H1 (cell line): ENCODE measurements at regions not wholly inside any gene's neighbourhood (a gene's known extent, or its start where the extent isn't known, plus 50 kb on each side); places are given as distances from the start of the nearest gene placed in this dataset.
A peak's percentile ranks its signal among the peaks of the same experiment; 100 is the strongest.

Experiments used
- CTCF ChIA-PET: fragments of 300-600 bp; sonication (Branson Sonifier 250); formaldehyde crosslinking; loops from one replicate; lab custom pipeline; 2021; ENCODE audit not compliant: partially characterized antibody; lab: Charles Lee
- POLR2A ChIA-PET: fragments of 300-600 bp; sonication (Branson Sonifier 250); formaldehyde crosslinking; loops from one replicate; lab custom pipeline; 2021; ENCODE audit warnings: inconsistent platforms; ENCODE audit not compliant: partially characterized antibody; lab: Charles Lee
- DNase-seq, 2 experiments: peaks; one replicate each; pipeline versions ENCODE4 v3.0.0 to v3.0.0-alpha.2; 2010 to 2022; ENCODE audit warnings: low spot score in 2 of 2, low read depth in 1 of 2, mixed read lengths in 1 of 2
- FAIRE-seq: peaks from 2 replicates; lab custom pipeline; 2011; peaks lifted over from hg19 to GRCh38; lab: Jason Lieb, UNC
- H2AFZ ChIP-seq: 2 replicates; pipeline ENCODE4 v1.8.1; 2012; ENCODE audit warnings: low read length, inconsistent platforms
- H2AK5ac ChIP-seq: 2 replicates; pipeline ENCODE4 v1.6.1; 2013; ENCODE audit warnings: low read depth, low read length
- H2BK120ac ChIP-seq: replicated peaks from 2 replicates; pipeline ENCODE3; 2013; ENCODE audit warnings: low read depth, low read length, inconsistent platforms
- H2BK12ac ChIP-seq: 2 replicates; pipeline ENCODE4 v1.6.1; 2013; ENCODE audit warnings: low read depth, low read length
- H2BK15ac ChIP-seq: 2 replicates; pipeline ENCODE4 v1.6.1; 2013; ENCODE audit warnings: low read length
- H2BK20ac ChIP-seq: 2 replicates; pipeline ENCODE4 v1.6.1; 2013; ENCODE audit warnings: low read length
- H2BK5ac ChIP-seq: 2 replicates; pipeline ENCODE4 v1.6.1; 2013; ENCODE audit warnings: low read depth, low read length
- H3K14ac ChIP-seq: 2 replicates; pipeline ENCODE4 v1.6.1; 2013; ENCODE audit warnings: inconsistent platforms; ENCODE audit not compliant: insufficient read length
- H3K18ac ChIP-seq: 2 replicates; pipeline ENCODE4 v1.6.1; 2013; ENCODE audit warnings: low read length; ENCODE audit errors: extremely low read depth
- H3K23ac ChIP-seq: 2 replicates; pipeline ENCODE4 v1.6.1; 2013; ENCODE audit warnings: inconsistent platforms; ENCODE audit not compliant: insufficient read length
- H3K23me2 ChIP-seq: 2 replicates; pipeline ENCODE4 v1.6.1; 2013; ENCODE audit warnings: low read depth, low read length
- H3K27ac ChIP-seq: 2 replicates; pipeline ENCODE4 v1.6.1; 2011; ENCODE audit warnings: low read depth, low read length, inconsistent platforms
- H3K27me3 ChIP-seq, 4 experiments: replicated peaks in 1 of 4; 1 replicate in 1 of 4; 2 replicates in 3 of 4; pipeline versions ENCODE4 v1.6.1 to v1.8.1; 2011 to 2013; ENCODE audit warnings: low read length in 3 of 4, mild to moderate bottlenecking in 3 of 4, inconsistent platforms in 2 of 4, mixed read lengths in 2 of 4, moderate library complexity in 1 of 4; ENCODE audit not compliant: control insufficient read depth in 3 of 4, insufficient read depth in 3 of 4; ENCODE audit errors: extremely low read depth in 1 of 4
- H3K36me3 ChIP-seq, 4 experiments: 2 replicates each; pipeline versions ENCODE4 v1.6.1 to v1.8.1; 2011 to 2013; ENCODE audit warnings: mild to moderate bottlenecking in 4 of 4, low read length in 3 of 4, moderate library complexity in 2 of 4, control low read depth in 1 of 4, inconsistent platforms in 1 of 4; ENCODE audit not compliant: insufficient read depth in 4 of 4, control insufficient read depth in 2 of 4
- H3K4ac ChIP-seq: replicated peaks from 2 replicates; pipeline ENCODE3; 2013; ENCODE audit warnings: low read length, low read depth, mixed read lengths, inconsistent platforms; ENCODE audit not compliant: insufficient read length
- H3K4me1 ChIP-seq, 4 experiments: replicated peaks in 1 of 4; 1 replicate in 1 of 4; 2 replicates in 3 of 4; pipeline versions ENCODE4 v1.6.1 to v1.8.1; 2011 to 2013; ENCODE audit warnings: low read length in 3 of 4, inconsistent platforms in 2 of 4, mixed read lengths in 1 of 4; ENCODE audit not compliant: insufficient read depth in 4 of 4, control insufficient read depth in 3 of 4
- H3K4me2 ChIP-seq, 2 experiments: 2 replicates each; pipeline versions ENCODE4 v1.6.1 to v1.8.1; 2011 to 2013; ENCODE audit warnings: low read depth in 2 of 2, low read length in 2 of 2, control low read depth in 1 of 2, inconsistent platforms in 1 of 2, mild to moderate bottlenecking in 1 of 2; ENCODE audit not compliant: insufficient read depth in 1 of 2
- H3K4me3 ChIP-seq, 4 experiments: fragments of 200-600, 300-600 bp in 1 of 4; sonication (generic), shearing (Covaris generic), sonication (Bioruptor Twin) in 1 of 4; 2 replicates each; pipeline versions ENCODE4 v1.5.1 to v1.8.1; 2011 to 2016; ENCODE audit warnings: low read length in 4 of 4, low read depth in 3 of 4, control low read depth in 2 of 4, inconsistent platforms in 2 of 4, mild to moderate bottlenecking in 2 of 4, mixed read lengths in 1 of 4, moderate library complexity in 1 of 4; ENCODE audit not compliant: insufficient read depth in 2 of 4; ENCODE audit errors: extremely low read depth in 1 of 4
- H3K56ac ChIP-seq: replicated peaks from 2 replicates; pipeline ENCODE3; 2013; ENCODE audit warnings: low read depth, mild to moderate bottlenecking, mixed read lengths, low read length, inconsistent platforms; ENCODE audit not compliant: insufficient read length
- H3K79me1 ChIP-seq: 2 replicates; pipeline ENCODE4 v1.6.1; 2013; ENCODE audit warnings: low read depth, low read length, control low read depth
- H3K79me2 ChIP-seq, 2 experiments: 2 replicates each; pipeline versions ENCODE4 v1.6.1 to v1.8.1; 2012 to 2013; ENCODE audit warnings: low read length in 2 of 2, mild to moderate bottlenecking in 2 of 2, inconsistent platforms in 1 of 2; ENCODE audit not compliant: insufficient read depth in 2 of 2, control insufficient read depth in 1 of 2
- H3K9ac ChIP-seq, 4 experiments: replicated peaks in 1 of 4; 1 replicate in 1 of 4; 2 replicates in 3 of 4; pipeline versions ENCODE4 v1.6.1 to v1.8.1; 2011 to 2013; ENCODE audit warnings: low read depth in 3 of 4, low read length in 3 of 4, control low read depth in 2 of 4, mild to moderate bottlenecking in 2 of 4, moderate library complexity in 2 of 4, inconsistent platforms in 1 of 4; ENCODE audit errors: extremely low read depth in 1 of 4
- H3K9me3 ChIP-seq, 2 experiments: 2 replicates each; pipeline versions ENCODE4 v1.6.1 to v1.8.1; 2012 to 2013; ENCODE audit warnings: mild to moderate bottlenecking in 2 of 2, moderate library complexity in 2 of 2, control low read depth in 1 of 2, inconsistent platforms in 1 of 2, low read depth in 1 of 2, low read length in 1 of 2, mixed read lengths in 1 of 2; ENCODE audit not compliant: insufficient read depth in 2 of 2
- H4K20me1 ChIP-seq, 2 experiments: replicated peaks in 1 of 2; 2 replicates each; pipeline versions ENCODE3 to v1.8.1; 2011 to 2013; ENCODE audit warnings: inconsistent platforms in 2 of 2, low read length in 2 of 2, mild to moderate bottlenecking in 1 of 2; ENCODE audit not compliant: insufficient read depth in 2 of 2, control insufficient read depth in 1 of 2
- H4K5ac ChIP-seq: 2 replicates; pipeline ENCODE4 v1.6.1; 2013; ENCODE audit warnings: low read length, low read depth, mixed read lengths, inconsistent platforms; ENCODE audit not compliant: insufficient read length
- H4K8ac ChIP-seq: 2 replicates; pipeline ENCODE4 v1.8.0; 2013; ENCODE audit warnings: mild to moderate bottlenecking, moderate library complexity, low read length, inconsistent platforms; ENCODE audit not compliant: insufficient read depth; ENCODE audit errors: extremely low read depth
- H4K91ac ChIP-seq: replicated peaks from 2 replicates; pipeline ENCODE3; 2013; ENCODE audit warnings: low read length, mixed read lengths, inconsistent platforms; ENCODE audit not compliant: insufficient read length
- ATF3 ChIP-seq: IDR thresholded peaks from 2 replicates; pipeline ENCODE4 v1.6.1; 2011; ENCODE audit warnings: low read depth, mild to moderate bottlenecking, low read length; ENCODE audit not compliant: insufficient read depth
- BRCA1 ChIP-seq: IDR thresholded peaks from 2 replicates; pipeline ENCODE4 v1.6.1; 2012; ENCODE audit warnings: low read depth, low read length, improper control_type of control experiment
- CEBPB ChIP-seq: IDR thresholded peaks from 2 replicates; pipeline ENCODE4 v1.6.1; 2012; ENCODE audit warnings: low read depth, low read length
- MAFK ChIP-seq: IDR thresholded peaks from 2 replicates; pipeline ENCODE4 v1.6.1; 2012; ENCODE audit warnings: low read depth, mild to moderate bottlenecking, improper control_type of control experiment, low read length
- POU5F1 ChIP-seq: IDR thresholded peaks from 2 replicates; pipeline ENCODE4 v1.6.1; 2011; ENCODE audit warnings: low read depth, mild to moderate bottlenecking, low read length, moderate library complexity
- RNF2 ChIP-seq: fragments of 200-900, 300-1000 bp; sonication (generic); IDR thresholded peaks from 2 replicates; pipeline ENCODE4 v1.7.1; 2016; ENCODE audit warnings: borderline replicate concordance, low read depth, mild to moderate bottlenecking, antibody characterized with exemption, low read length; ENCODE audit not compliant: poor library complexity, severe bottlenecking; ENCODE audit errors: missing control alignments
- SP2 ChIP-seq: IDR thresholded peaks from 2 replicates; pipeline ENCODE4 v1.6.1; 2012; ENCODE audit warnings: mild to moderate bottlenecking, low read length, inconsistent platforms
- SUZ12 ChIP-seq: fragments of 200-600 bp; sonication (generic); IDR thresholded peaks from 2 replicates; pipeline ENCODE4 v1.6.1; 2012; ENCODE audit warnings: mild to moderate bottlenecking, inconsistent platforms, low read length, moderate library complexity, mixed read lengths
- TAF1 ChIP-seq: IDR thresholded peaks from 2 replicates; pipeline ENCODE4 v1.6.1; 2011; ENCODE audit warnings: mild to moderate bottlenecking, low read depth, low read length
- TAF7 ChIP-seq: optimal IDR thresholded peaks from 2 replicates; pipeline ENCODE3; 2011; ENCODE audit warnings: low read depth, mild to moderate bottlenecking, inconsistent platforms, low read length, moderate library complexity, borderline replicate concordance
- WGBS, 2 experiments: shearing (Covaris generic) in 1 of 2; methylation state at CpG; one replicate each; pipeline versions ENCODE4 v1.1.6 to v1.1.7; 2013 to 2015; ENCODE audit warnings: low lambda C conversion rate in 2 of 2, mixed read lengths in 2 of 2, inconsistent platforms in 1 of 2, low coverage in 1 of 2, missing lambda C conversion rate in 1 of 2; ENCODE audit not compliant: insufficient replicate concordance in 2 of 2, insufficient coverage in 1 of 2, insufficient read length in 1 of 2; ENCODE audit errors: extremely low coverage in 1 of 2, missing lambda C conversion rate in 1 of 2; 5-methylcytosine and 5-hydroxymethylcytosine counted together

GRCh38 chr4:72987741-72988729 is 81.5 kb downstream of the COX18 start:
- Histone ChIP-seq H3K4me3 (no peak overlapping the region), H2BK5ac (no peak overlapping the region), H3K4ac (no peak overlapping the region), H2AFZ (0 out of 2 replicates have a peak overlapping the region, but pooled peaks have one; percentile 74), H3K23ac (no peak overlapping the region), H3K79me1 (no peaks in the 10 kb centered on the region), H3K9ac (no peak overlapping the region), H2AK5ac (no peak overlapping the region), H2BK15ac (no peak overlapping the region), H4K91ac (no peak overlapping the region), H3K14ac (no peak overlapping the region), H2BK12ac (no peak overlapping the region), H3K56ac (no peak overlapping the region), H3K36me3 (no peaks in the 10 kb centered on the region), H4K5ac (no peak overlapping the region), H3K9me3 (no peaks in the 10 kb centered on the region), H3K18ac (no peak overlapping the region), H4K20me1 (no peaks in the 10 kb centered on the region), H3K27me3 (no peaks in the 10 kb centered on the region), H3K27ac (no peak overlapping the region), H4K8ac (no peak overlapping the region), H3K4me1 (peaks cover 0 to 6% (median 3%) of the 10 kb centered on the region in 4 experiments; a peak in 2 of 7 replicates), H2BK20ac (no peak overlapping the region), H3K4me2 (no peak overlapping the region), H2BK120ac (no peak overlapping the region), H3K79me2 (no peaks in the 10 kb centered on the region), H3K23me2 (no peaks in the 10 kb centered on the region)
- 90% methylated on average over 4 of the region's 4 CpGs; no CpG with 5 or more reads in 1 of the 2 experiments for WGBS, 2 experiments
- CTCF ChIA-PET = interaction anchor here (0.7 to 1.3 kb wide), 2 partner anchors 57 to 483 kb away, joined by 3 read pairs; no protein-coding TSS in a partner anchor
- no peak for DNase-seq
- POLR2A ChIA-PET = no interaction called here
- FAIRE-seq = no peak
- TF ChIP-seq TAF1 (no peak), SUZ12 (no peak), MAFK (no peak), ATF3 (no peak), SP2 (no peak), CEBPB (no peak), RNF2 (no peak), POU5F1 (no peak), BRCA1 (no peak), TAF7 (no peak)
